ENCODE measurements at regions not wholly inside any gene's neighbourhood (a gene's known extent, or its start where the extent isn't known, plus 50 kb on each side); places are given as distances from the start of the nearest gene placed in this dataset.

- Histone ChIP-seq H3K36me3 (no peaks in the 10 kb centered on the region), H3K4me3 (ENCODE audit: low read depth, low read length) (no peak overlapping the region), H3K27me3 (ENCODE audit: insufficient read depth, low read depth, severe bottlenecking) (no peaks in the 10 kb centered on the region), H3K27ac (no peak overlapping the region), H3K9me3 (ENCODE audit: severe bottlenecking) (no peaks in the 10 kb centered on the region)
- TF ChIP-seq CTCF (IDR thresholded peaks at IDR 0.05; ENCODE audit: low read depth, low read length) = no peak
- DNase-seq = no peak
These were observed 517.7 kb upstream of the SULF2 start for GRCh38 chr20:48302844-48303542.

- no peak overlapping the region for H3K4me3 ChIP-seq (ENCODE audit: low read depth, low read length)
- H3K27ac ChIP-seq = no peak overlapping the region
- no peak for DNase-seq
- H3K36me3 ChIP-seq = no peaks in the 10 kb centered on the region
- H3K27me3 ChIP-seq (ENCODE audit: insufficient read depth, low read depth, severe bottlenecking) = no peaks in the 10 kb centered on the region
- no peaks in the 10 kb centered on the region for H3K9me3 ChIP-seq (ENCODE audit: severe bottlenecking)
- no peak for TF ChIP-seq CTCF (IDR thresholded peaks at IDR 0.05; ENCODE audit: low read depth, low read length)
These were observed 516.9 kb upstream of the SULF2 start for GRCh38 chr20:48302149-48302548.

GRCh38 chr20:48301189-48301588, 515.9 kb upstream of the SULF2 start:
- TF ChIP-seq CTCF (IDR thresholded peaks at IDR 0.05; ENCODE audit: low read depth, low read length) = no peak
- Histone ChIP-seq H3K36me3 (no peaks in the 10 kb centered on the region), H3K27me3 (ENCODE audit: insufficient read depth, low read depth, severe bottlenecking) (no peaks in the 10 kb centered on the region), H3K9me3 (ENCODE audit: severe bottlenecking) (no peaks in the 10 kb centered on the region), H3K27ac (no peak overlapping the region), H3K4me3 (ENCODE audit: low read depth, low read length) (no peak overlapping the region)
- DNase-seq = no peak

- no peak overlapping the region for H3K4me3 ChIP-seq (ENCODE audit: low read depth, low read length)
- no peak overlapping the region for H3K27ac ChIP-seq
- no peak for DNase-seq
- H3K36me3 ChIP-seq = no peaks in the 10 kb centered on the region
- H3K27me3 ChIP-seq (ENCODE audit: insufficient read depth, low read depth, severe bottlenecking) = no peaks in the 10 kb centered on the region
- TF ChIP-seq CTCF (IDR thresholded peaks at IDR 0.05; ENCODE audit: low read depth, low read length) = no peak
- H3K9me3 ChIP-seq (ENCODE audit: severe bottlenecking) = no peaks in the 10 kb centered on the region
These were observed 515.2 kb upstream of the SULF2 start for GRCh38 chr20:48300529-48300928.

GRCh38 chr20:48298851-48299484, 513.7 kb upstream of the SULF2 start:
- Histone ChIP-seq H3K4me3 (ENCODE audit: low read depth, low read length) (no peak overlapping the region), H3K27ac (no peak overlapping the region), H3K9me3 (ENCODE audit: severe bottlenecking) (no peaks in the 10 kb centered on the region), H3K36me3 (no peaks in the 10 kb centered on the region), H3K27me3 (ENCODE audit: insufficient read depth, low read depth, severe bottlenecking) (no peaks in the 10 kb centered on the region)
- DNase-seq = no peak
- TF ChIP-seq CTCF (IDR thresholded peaks at IDR 0.05; ENCODE audit: low read depth, low read length) = no peak

All from WERI-Rb-1 (cell line).